Right kidney (tissue), 1 donor: ENCODE measurements at regions not wholly inside any gene's neighbourhood (a gene's known extent, or its start where the extent isn't known, plus 50 kb on each side); places are given as distances from the start of the nearest gene placed in this dataset.
A peak's percentile ranks its signal among the peaks of the same experiment; 100 is the strongest.

Source experiments
- DNase-seq: peaks from one replicate; pipeline ENCODE4 v3.0.0-alpha.2; 2016

DNA sequence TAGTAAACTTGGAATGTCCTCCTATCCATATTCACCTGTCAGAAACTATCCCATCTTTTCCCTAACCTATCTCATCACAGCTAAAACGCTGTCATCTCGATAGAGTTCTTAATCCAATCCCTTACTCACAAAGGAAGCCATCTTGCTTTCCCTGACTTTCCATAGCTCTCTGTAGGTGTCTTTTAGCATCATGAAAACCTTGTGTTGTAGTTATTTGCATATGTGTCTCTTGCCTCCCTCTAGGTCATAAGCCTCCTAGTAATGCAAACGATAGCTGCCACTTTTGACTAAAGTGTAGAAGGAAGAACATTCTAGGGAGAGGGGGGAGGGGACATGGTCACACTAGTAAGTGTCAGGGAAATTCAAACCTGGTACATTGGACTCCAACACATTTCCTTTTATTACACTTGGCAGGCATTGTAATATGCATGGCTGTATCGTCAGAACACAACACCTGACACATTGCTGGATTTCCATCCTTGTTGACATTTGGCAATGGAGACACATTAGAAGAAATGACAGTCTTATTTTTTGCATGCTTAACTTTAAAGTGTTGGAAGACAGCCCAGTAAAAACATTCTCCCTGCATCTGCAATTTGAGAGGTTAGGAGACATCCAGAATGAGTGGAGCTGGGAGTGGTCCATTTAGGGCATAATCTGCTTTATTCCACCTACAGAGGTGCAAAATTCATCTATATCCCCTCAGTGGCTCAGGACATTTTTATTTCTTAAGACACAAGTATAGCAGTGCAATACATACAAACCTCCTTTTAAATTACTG lies 283.4 kb downstream of the HAO1 start:
- DNase-seq = no peak

GRCh38 chr20:7657569-7657968 lies 282.7 kb downstream of the HAO1 start:
- no peak for DNase-seq

DNA sequence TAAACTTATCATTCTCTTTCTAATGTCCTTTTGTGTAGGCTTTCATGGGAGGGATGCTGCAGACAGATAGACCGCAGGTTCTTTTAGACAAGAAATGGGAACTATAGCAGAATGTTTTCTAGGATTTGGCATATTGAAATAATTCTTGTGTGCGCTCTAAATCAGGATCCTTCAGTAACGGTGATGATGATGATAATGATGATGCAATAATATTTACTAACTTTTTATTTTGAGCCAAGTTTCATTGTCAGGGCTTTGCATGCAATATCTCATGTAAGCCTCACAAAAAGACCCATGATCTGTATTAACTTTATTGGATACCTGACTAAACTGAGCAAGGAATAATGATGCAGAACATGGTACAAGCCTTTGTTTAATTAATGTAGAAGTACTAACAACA lies 280.1 kb downstream of the HAO1 start:
- no peak for DNase-seq

GRCh38 chr20:7665376-7665775 lies 274.9 kb downstream of the HAO1 start:
- DNase-seq = no peak

GRCh38 chr20:7667194-7667593 lies 273.1 kb downstream of the HAO1 start:
- DNase-seq = no peak

- no peak for DNase-seq
Observed at GRCh38 chr20:7672571-7672970, 267.7 kb downstream of the HAO1 start.

DNA sequence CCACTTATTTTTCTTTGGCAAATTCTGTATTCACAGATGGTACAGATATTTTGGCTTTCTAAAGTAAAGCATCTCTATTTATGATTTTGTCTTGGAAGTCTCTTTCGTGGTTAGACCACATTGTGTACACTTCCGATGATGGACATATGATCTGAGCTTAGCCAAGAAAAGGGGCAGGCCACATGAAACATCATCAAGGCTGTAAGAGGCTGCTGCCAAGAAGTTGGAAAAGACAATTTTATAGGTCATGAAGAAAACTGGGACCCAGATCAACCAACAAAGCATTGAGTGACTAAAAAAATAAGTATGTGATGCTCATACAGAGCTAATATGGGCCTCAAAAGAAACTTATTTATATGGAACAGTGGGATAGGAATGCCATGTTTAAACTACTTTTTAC lies 266.4 kb downstream of the HAO1 start:
- no peak for DNase-seq

DNA sequence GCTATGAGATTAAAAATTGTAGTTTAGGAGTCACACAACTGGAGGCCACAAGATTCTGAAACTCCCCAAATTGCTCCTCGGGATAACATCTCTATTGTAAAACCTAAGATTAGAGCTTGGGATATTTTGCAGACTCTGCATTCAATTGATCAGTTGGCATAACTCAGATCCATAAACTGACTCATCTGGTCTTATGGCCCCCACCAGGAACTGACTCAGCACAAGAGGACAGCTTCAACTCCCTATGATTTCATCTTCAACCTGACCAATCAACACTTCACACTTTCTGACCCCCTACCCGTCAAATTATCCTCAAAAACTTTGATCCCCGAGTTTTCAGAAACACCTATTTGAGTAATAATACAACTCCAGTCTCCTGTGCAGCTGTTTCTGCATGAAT lies 257.3 kb downstream of the HAO1 start:
- DNase-seq = no peak

DNA sequence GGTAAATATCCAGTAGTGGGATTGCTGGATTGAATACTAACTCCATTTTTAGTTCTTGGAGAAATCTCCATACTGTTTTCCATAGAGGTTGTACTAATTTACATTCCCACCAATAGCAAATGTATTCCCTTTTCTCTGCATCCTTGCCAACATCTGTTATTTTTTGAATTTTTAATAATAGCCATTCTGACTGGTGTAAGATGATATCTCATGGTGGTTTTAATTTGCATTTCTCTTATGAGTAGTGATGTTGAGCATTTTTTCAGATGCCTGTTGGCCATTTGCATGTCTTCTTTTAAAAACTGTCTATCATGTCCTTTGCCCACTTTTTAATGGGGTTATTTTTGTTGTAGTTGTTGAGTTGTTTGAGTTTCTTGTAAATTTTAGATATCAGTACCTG lies 253.2 kb downstream of the HAO1 start:
- no peak for DNase-seq

- DNase-seq = no peak
Observed at GRCh38 chr20:7689151-7689550, 251.1 kb downstream of the HAO1 start.

DNA sequence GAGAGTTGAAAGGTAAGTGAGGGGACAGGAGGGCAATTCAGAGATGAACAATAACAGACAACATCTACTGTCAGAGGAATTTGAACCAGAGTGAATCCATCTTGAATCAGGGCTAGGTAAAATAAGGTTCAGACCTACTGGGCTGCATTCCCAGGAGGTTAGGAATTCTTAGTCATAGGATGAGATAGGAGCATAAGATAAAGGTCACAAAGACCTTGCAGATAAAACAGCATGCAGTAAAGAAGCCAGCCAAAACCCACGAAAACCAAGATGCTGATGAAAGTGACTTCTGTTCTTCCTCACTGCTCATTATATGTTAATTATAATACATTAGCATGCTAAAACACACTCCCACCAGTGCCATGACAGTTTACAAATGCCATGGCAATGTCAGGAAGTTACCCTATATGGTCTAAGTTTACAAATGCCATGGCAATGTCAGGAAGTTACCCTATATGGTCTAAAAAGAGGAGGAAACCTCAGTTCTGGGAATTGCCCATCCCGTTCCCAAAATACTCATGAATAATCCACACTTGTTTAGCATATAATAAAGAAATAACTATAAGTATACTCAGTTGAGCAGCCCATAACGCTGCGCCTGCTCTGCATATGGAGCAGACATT lies 248.5 kb downstream of the HAO1 start:
- no peak for DNase-seq

DNA sequence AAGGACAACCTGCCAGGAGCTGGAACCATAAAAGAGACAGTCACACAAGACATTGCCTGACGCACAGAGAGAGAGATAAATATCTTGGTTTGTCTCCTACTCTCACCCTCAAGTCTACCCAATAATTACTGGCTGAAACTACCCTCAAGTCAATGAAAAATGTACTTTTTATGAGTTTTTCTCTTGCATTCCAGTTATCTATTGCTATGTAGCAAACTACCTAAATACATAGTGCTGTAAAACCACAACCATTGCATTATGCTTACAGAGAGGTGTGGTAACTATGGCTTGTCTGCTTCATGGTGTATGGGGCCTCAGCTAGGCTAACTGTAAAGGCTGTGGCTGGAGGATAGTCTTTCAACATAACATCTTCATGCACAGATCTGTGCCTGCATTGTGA lies 247.8 kb downstream of the HAO1 start:
- no peak for DNase-seq

DNA sequence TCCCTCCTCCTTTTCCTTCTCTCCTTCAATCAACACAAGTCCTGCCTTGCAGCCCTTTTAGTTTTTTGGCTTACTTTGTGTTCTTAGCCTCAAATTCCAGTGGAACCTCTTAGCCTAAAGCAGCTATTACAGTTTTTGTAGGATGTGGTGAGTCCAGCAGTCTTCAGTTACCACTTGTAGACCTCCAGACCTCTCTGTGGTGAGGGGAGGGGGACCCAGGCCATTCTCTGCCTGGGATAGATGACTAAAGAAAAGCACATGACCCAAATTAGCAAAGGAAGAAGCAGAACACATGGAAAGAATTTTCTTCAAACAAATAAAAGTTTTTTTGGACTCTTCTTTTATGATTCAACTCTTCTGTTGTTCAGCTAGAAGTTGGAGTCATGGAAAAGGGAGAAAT lies 246.5 kb downstream of the HAO1 start:
- no peak for DNase-seq

- DNase-seq = no peak
Observed at GRCh38 chr20:7695051-7695495, 245.2 kb downstream of the HAO1 start.

DNA sequence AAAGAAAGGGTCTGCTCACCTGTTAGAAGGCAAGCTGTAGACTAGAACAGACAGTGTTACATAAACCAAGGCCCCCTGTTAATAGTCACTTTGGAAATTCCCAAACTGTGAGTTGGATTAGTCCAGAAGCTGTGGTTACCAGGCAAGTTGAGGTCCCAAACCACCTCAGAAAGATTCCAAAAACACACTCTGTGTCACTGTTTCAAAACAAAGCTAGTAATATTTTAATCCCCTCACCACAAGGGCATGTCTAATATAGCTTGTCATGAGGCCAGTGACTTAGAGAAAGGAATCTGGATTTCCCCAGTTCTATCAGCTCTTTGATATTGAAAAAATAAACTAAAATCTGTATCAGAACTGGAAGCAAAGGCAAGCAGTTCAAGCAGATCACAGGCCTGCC lies 244.6 kb downstream of the HAO1 start:
- DNase-seq = no peak

- DNase-seq = no peak
Observed at GRCh38 chr20:7696311-7696710, 243.9 kb downstream of the HAO1 start.

- no peak for DNase-seq
Observed at GRCh38 chr20:7702141-7702540, 238.1 kb downstream of the HAO1 start.

DNA sequence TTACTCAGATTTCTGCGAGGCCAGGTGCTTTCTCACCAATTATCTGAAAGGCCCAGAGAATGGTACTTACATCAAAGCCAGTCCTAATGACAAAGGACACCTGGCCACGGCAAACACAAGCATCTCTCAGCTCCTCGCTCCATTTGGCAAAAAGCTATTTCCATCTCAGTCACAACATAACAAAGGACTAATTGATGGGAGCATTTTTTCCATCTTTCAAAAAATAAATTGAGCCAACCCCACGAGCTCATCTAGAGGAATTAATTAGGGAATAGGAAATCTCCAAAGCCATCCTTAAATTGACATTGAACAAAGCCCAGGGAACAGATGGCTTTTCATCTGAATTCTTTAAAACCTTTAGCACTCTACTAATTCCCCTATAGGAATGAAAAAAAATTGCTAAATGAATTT lies 236.7 kb downstream of the HAO1 start:
- DNase-seq = no peak

DNA sequence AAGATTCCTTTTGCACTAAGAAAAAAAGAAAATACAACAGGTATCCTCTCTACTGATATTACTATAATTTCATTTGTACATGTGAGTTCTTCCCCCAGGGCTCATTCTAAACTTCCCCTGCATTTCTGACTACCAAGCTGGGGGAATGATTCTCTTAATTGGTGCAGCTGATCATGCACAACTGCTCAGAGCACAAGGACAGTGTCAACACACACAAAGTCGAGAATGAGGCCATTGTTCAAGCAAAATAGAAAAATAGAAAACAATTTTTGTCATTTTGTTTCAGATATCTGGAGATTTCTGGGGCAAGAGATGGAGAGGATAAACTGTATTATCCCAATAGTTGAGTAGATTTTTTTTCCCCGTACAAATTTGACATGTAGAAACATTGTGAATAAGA lies 236.3 kb downstream of the HAO1 start:
- DNase-seq = no peak

DNA sequence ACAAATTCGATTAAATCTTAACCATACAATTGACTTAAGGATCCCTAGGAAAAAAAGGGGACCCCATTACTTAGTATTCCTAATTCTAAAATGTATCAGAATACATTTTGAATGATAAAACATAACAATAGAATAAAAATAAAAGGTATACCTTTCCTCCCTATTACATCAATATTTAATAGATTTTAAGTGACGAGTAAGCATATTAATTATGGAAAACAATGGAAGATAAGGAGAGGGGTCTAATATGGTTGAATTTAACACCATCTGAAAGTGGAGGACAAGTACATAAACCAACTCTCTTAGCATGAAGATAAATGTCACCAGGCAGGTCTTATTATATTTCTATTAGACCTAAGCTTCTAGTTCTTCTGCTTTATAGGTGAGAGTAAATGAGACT lies 232.1 kb downstream of the HAO1 start:
- no peak for DNase-seq

- no peak for DNase-seq
Observed at GRCh38 chr20:7708782-7709181, 231.5 kb downstream of the HAO1 start.

GRCh38 chr20:7710440-7710839 lies 229.8 kb downstream of the HAO1 start:
- DNase-seq = no peak

DNA sequence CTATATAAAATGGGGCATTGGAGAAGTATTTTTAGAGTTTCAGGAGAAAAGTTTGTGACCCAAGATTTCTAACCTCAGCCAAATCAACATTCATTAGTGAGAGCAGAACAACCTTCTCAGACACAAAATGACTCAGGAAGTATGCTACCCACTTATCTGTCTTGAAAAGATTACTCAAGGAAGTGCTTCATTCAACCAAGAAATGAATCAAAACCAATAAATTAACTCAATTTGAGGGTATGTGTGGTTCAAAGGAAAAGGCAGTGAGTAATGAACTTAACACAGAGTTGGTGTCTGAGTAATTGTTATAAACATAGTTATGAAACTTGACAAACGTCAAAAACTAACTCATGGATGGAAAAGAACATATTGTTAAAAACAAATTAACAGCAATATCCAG lies 227.6 kb downstream of the HAO1 start:
- no peak for DNase-seq

DNA sequence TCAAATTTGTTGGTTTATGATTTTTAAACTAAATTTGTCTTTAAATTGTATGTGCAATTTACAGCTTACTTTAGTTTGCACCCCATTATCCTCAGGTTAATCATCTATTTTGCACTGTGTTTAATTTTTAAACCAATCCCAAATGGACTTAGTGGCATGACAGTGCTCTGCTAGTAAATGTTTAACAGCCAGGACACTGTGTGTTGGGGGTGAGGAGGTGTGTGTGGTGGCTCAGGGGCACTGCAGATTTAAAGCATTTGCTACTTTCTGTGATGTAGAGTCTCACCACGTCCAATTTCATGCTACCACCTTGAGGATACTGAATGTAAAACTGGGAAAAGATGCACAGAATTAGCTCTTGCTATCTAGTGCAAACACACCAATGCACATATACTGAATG lies 225.7 kb downstream of the HAO1 start:
- DNase-seq = peak; percentile 11
